CD14-positive monocyte (primary cell): ENCODE measurements at regions not wholly inside any gene's neighbourhood (a gene's known extent, or its start where the extent isn't known, plus 50 kb on each side); places are given as distances from the start of the nearest gene placed in this dataset.

Experiments
- DNase-seq, 3 donors: peaks; one replicate each; pipeline ENCODE4 v3.0.0-alpha.2; 2011 to 2022
- H2AFZ ChIP-seq: 2 replicates; pipeline ENCODE4 v1.6.0; 2012; ENCODE audit warnings: mild to moderate bottlenecking, low read depth, low read length, inconsistent platforms; ENCODE audit not compliant: insufficient read depth, poor library complexity, severe bottlenecking
- H3K27ac ChIP-seq, 2 donors: 1 replicate in 1 of 2; 2 replicates in 1 of 2; pipeline ENCODE4 v1.5.1; 2012 to 2013; ENCODE audit warnings: low read length in 2 of 2, control low read depth in 1 of 2, inconsistent platforms in 1 of 2, low read depth in 1 of 2, mild to moderate bottlenecking in 1 of 2
- H3K27me3 ChIP-seq, 2 donors: one replicate each; pipeline versions ENCODE4 v1.6.0 to v1.6.1; 2011 to 2013; ENCODE audit warnings: low read length in 2 of 2; ENCODE audit not compliant: control insufficient read depth in 2 of 2, insufficient read depth in 2 of 2
- H3K36me3 ChIP-seq, 2 donors: replicated peaks in 1 of 2; 1 replicate in 1 of 2; 2 replicates in 1 of 2; pipeline versions ENCODE4 v1.5.1 to v1.6.1; 2012 to 2013; ENCODE audit warnings: low read length in 2 of 2, control low read depth in 1 of 2, inconsistent platforms in 1 of 2, mild to moderate bottlenecking in 1 of 2; ENCODE audit not compliant: insufficient read depth in 2 of 2, control insufficient read depth in 1 of 2
- H3K4me1 ChIP-seq, 2 donors: 1 replicate in 1 of 2; 2 replicates in 1 of 2; pipeline versions ENCODE4 v1.5.1 to v1.6.1; 2012 to 2013; ENCODE audit warnings: low read length in 2 of 2, control low read depth in 1 of 2, inconsistent platforms in 1 of 2, mild to moderate bottlenecking in 1 of 2, moderate library complexity in 1 of 2; ENCODE audit not compliant: insufficient read depth in 2 of 2, control insufficient read depth in 1 of 2
- H3K4me2 ChIP-seq: replicated peaks from 2 replicates; pipeline ENCODE3; 2012; ENCODE audit warnings: low read length, moderate library complexity, mild to moderate bottlenecking; ENCODE audit not compliant: poor library complexity, severe bottlenecking; ENCODE audit errors: extremely low read depth
- H3K4me3 ChIP-seq, 3 experiments: fragments of 200-600 bp in 1 of 3; sonication (generic) in 1 of 3; replicated peaks in 1 of 3; 1 replicate in 2 of 3; 2 replicates in 1 of 3; pipeline ENCODE4 v1.5.1; 2011 to 2013; ENCODE audit warnings: low read length in 3 of 3, mild to moderate bottlenecking in 3 of 3, control low read depth in 2 of 3, low read depth in 2 of 3, inconsistent platforms in 1 of 3, moderate library complexity in 1 of 3
- H3K79me2 ChIP-seq: 2 replicates; pipeline ENCODE4 v1.6.0; 2012; ENCODE audit warnings: mild to moderate bottlenecking, control low read depth, inconsistent platforms, low read length, moderate library complexity; ENCODE audit not compliant: insufficient read depth
- H3K9ac ChIP-seq: 2 replicates; pipeline ENCODE4 v1.6.0; 2017; ENCODE audit warnings: low read length, mild to moderate bottlenecking; ENCODE audit not compliant: insufficient read depth, poor library complexity, severe bottlenecking
- H3K9me3 ChIP-seq, 2 donors: replicated peaks in 1 of 2; 1 replicate in 1 of 2; 2 replicates in 1 of 2; pipeline versions ENCODE4 v1.5.1 to v1.6.1; 2012 to 2013; ENCODE audit warnings: low read length in 2 of 2, control low read depth in 1 of 2; ENCODE audit not compliant: control insufficient read depth in 1 of 2, insufficient read depth in 1 of 2
- H4K20me1 ChIP-seq: 2 replicates; pipeline ENCODE4 v1.6.0; 2012; ENCODE audit warnings: mild to moderate bottlenecking, low read length, control low read depth, moderate library complexity; ENCODE audit not compliant: insufficient read depth
- H3K27ac Mint-ChIP-seq, 7 donors: one replicate each; pipeline ENCODE4 v1.8.0; 2020; ENCODE audit warnings: mild to moderate bottlenecking in 7 of 7, mixed read lengths in 7 of 7, moderate library complexity in 6 of 7, inconsistent platforms in 2 of 7
- H3K27me3 Mint-ChIP-seq, 3 donors: one replicate each; pipeline ENCODE4 v1.8.0; 2021 to 2022; ENCODE audit warnings: low read depth in 3 of 3, mild to moderate bottlenecking in 3 of 3, mixed read lengths in 3 of 3, moderate library complexity in 3 of 3, inconsistent platforms in 1 of 3
- H3K36me3 Mint-ChIP-seq, 2 donors: one replicate each; pipeline ENCODE4 v1.8.0; 2020; ENCODE audit warnings: mixed read lengths in 2 of 2, inconsistent platforms in 1 of 2, mild to moderate bottlenecking in 1 of 2
- H3K4me1 Mint-ChIP-seq: one replicate; pipeline ENCODE4 v1.8.0; 2020; ENCODE audit warnings: mild to moderate bottlenecking, mixed read lengths
- H3K4me3 Mint-ChIP-seq, 2 donors: one replicate each; pipeline ENCODE4 v1.8.0; 2020; ENCODE audit warnings: mild to moderate bottlenecking in 2 of 2, mixed read lengths in 2 of 2, moderate library complexity in 1 of 2
- H3K9me3 Mint-ChIP-seq, 7 donors: one replicate each; pipeline ENCODE4 v1.8.0; 2020 to 2022; ENCODE audit warnings: mixed read lengths in 7 of 7, mild to moderate bottlenecking in 6 of 7, moderate library complexity in 6 of 7, inconsistent platforms in 2 of 7
- CTCF ChIP-seq: fragments of 200-600 bp; IDR thresholded peaks from one replicate; pipeline ENCODE4 v1.8.0; 2022; ENCODE audit warnings: antibody characterized with exemption, mild to moderate bottlenecking
- WGBS: methylation state at CpG from one replicate; pipeline ENCODE4 v1.1.5; 2013; ENCODE audit warnings: missing lambda C conversion rate; ENCODE audit not compliant: insufficient coverage; 5-methylcytosine and 5-hydroxymethylcytosine counted together
- intact Hi-C, 2 donors: fragments of 100-400 bp; cut with micrococcal nuclease; formaldehyde crosslinking; loops; one replicate each; pipeline versions ENCODE4 v1.15.0 to v1.15.1; 2023

- Histone ChIP-seq H3K4me2 (no peak overlapping the region), H3K36me3 (peaks cover 4 to 12% of the 10 kb centered on the region in 2 donors), H3K4me1 (no peaks in the 10 kb centered on the region), H4K20me1 (no peaks in the 10 kb centered on the region), H3K9me3 (peaks cover 3 to 11% of the 10 kb centered on the region in 2 donors), H3K27ac (no peak overlapping the region), H2AFZ (no peak overlapping the region), H3K79me2 (no peaks in the 10 kb centered on the region), H3K9ac (no peak overlapping the region), H3K27me3 (no peaks in the 10 kb centered on the region), H3K4me3 (no peak overlapping the region)
- peaks cover 18 to 24% of the 10 kb centered on the region in 2 donors for H3K36me3 Mint-ChIP-seq
- H3K4me1 Mint-ChIP-seq: peaks cover 9% of the 10 kb centered on the region
- DNase-seq: no peak
- TF ChIP-seq CTCF: no peak
- H3K27me3 Mint-ChIP-seq: peaks cover 0 to 11% (median 4%) of the 10 kb centered on the region in 3 donors
- no peak overlapping the region for H3K27ac Mint-ChIP-seq
- intact Hi-C loops: no loop called here
- H3K4me3 Mint-ChIP-seq: no peak overlapping the region
- peaks cover 10 to 15% (median 13%) of the 10 kb centered on the region in 7 donors for H3K9me3 Mint-ChIP-seq
- WGBS: 45% methylated on average over 8 of the region's 9 CpGs
These were observed 156.7 kb downstream of the KCNJ12 start for GRCh38 chr17:21532763-21533385.

DNA sequence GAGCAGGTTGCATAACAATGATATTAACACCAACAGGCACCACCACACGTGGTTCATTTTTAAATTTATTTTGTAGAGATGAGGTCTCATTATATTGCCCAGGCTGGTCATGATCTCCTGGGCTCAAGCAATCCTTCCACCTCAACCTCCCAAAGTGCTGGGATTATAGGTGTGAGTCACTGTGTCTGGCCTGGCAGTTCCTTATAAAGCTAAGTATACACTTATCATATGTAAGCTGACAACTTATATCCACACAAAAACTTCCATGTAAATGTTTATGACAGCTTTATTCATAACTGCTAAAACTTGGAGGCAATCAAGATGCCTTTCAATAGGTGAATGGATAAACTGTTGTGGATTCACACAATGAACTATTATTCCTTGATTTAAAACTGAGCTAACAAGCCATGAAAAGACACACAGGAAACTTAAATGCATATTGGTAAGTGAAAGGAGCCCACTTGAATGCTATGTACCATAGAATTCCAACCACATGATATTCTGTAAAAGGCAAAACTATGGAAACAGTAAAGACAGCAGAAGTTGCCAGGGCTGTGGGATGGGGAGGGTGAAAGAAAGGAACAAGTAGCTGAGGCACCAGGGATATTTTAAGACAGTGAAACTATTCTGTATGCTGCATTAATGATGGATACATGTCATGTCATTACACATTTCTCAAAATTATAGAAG, 156.5 kb upstream of the KCNJ18 start:
- intact Hi-C loops: no loop called here
- H3K36me3 ChIP-seq: peaks cover 4 to 12% of the 10 kb centered on the region in 2 donors
- H3K9ac ChIP-seq: no peak overlapping the region
- Mint-ChIP-seq H3K4me3 (no peak overlapping the region), H3K36me3 (peaks cover 19 to 26% of the 10 kb centered on the region in 2 donors), H3K9me3 (peaks cover 12 to 21% (median 18%) of the 10 kb centered on the region in 7 donors), H3K4me1 (peaks cover 9% of the 10 kb centered on the region), H3K27ac (no peak overlapping the region), H3K27me3 (peaks cover 0 to 7% (median 2%) of the 10 kb centered on the region in 3 donors)
- no peak overlapping the region for H3K4me3 ChIP-seq
- no peaks in the 10 kb centered on the region for H3K27me3 ChIP-seq
- no peaks in the 10 kb centered on the region for H3K4me1 ChIP-seq
- DNase-seq: no peak
- H3K9me3 ChIP-seq: peaks cover 3 to 11% of the 10 kb centered on the region in 2 donors
- TF ChIP-seq CTCF: no peak
- H3K4me2 ChIP-seq: no peak overlapping the region
- H4K20me1 ChIP-seq: no peaks in the 10 kb centered on the region
- WGBS: no CpG with 5 or more reads among the region's 1 CpG
- no peak overlapping the region for H3K27ac ChIP-seq
- H2AFZ ChIP-seq: no peak overlapping the region
- no peaks in the 10 kb centered on the region for H3K79me2 ChIP-seq
